Hematopoietic multipotent progenitor cell treated with erythropoietin and hydrocortisone succinate and interleukin-3 and kit ligand, for 8 days (in vitro differentiated cells): ENCODE measurements at regions not wholly inside any gene's neighbourhood (a gene's known extent, or its start where the extent isn't known, plus 50 kb on each side); places are given as distances from the start of the nearest gene placed in this dataset.

Experiments used
- DNase-seq: peaks from one replicate; pipeline ENCODE4 v3.0.0-alpha.2; 2015

- no peak for DNase-seq
These were observed 692.2 kb upstream of the KLHL29 start for GRCh38 chr2:22692746-22693145.

DNA sequence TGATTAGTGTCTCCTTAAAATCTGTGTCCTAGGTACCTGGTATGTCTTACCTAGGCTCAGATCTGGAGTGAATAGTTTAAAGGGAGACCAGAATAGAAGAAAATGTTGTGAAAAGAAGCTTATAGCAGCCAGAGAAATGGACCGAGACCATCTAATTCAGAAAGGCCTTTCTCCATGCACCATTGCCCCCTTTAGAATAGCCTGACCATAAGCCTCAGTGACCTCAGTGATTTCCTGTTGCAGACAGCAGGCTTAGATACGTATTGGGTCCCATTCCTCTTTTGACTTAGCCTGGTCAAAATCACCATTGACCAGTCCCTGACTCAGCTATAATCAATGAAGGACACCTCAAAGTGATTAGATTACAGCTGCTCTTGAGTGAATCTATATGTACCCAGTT is 690.7 kb upstream of the KLHL29 start:
- no peak for DNase-seq

- DNase-seq = no peak
These were observed 690.1 kb upstream of the KLHL29 start for GRCh38 chr2:22694856-22695255.

- DNase-seq = no peak
These were observed 687.8 kb upstream of the KLHL29 start for GRCh38 chr2:22697054-22697788.

DNA sequence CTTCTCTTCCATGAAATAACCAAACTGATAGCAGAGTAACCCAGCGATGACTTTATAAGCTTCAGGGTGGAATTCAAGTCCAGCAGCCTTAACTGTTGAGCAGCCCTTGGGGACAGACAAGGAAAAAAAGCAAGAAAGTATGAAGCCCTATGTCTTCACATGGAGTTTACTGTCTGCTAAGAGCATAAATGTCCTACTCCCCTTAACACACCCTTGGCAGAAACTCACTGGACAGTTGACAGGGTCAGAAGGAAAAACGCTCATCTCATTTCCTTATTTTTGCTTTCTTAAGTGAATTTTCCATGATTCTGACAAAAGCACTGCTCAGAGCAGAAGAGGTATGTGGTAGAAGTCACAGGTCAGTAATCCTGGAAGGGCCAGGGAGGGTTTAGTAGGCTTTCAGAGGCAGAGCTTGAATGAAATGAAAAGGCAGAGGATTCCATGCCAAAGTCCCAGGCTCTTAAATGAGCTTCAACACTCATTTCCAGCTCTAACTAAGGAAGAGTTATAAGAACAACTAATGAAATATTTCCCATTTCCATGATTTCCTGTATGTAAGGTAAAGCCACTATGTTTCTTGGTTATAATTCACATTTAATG is 683.3 kb upstream of the KLHL29 start:
- DNase-seq = no peak

DNA sequence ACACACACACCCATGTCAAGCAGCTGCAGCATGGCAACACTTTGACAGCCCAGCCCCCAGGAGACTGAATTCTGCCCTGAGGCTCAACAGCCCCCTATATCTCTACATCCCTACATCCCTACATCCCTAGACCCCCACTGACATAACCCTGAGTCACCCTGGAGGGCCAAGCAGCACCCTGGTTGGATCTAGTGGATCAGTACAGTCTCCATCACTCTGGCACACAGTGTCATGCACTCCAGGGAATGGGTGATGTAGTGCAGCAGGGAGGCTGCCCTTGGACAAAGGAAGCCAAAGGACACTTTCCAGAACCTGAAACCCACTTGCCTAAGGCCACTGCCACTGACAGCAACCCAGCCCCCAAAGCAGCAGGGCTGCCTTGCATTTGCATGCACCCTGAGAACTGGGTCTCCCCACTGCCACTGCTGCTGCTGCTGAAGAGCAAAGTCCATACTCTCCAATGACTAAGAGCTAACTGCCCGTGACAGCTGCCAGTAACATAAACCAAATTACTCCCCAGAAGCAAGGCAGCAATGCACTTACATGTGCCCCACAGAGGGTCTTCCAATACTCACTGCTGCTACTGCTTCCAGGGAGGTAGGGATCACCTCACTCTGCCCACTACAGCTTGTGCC is 681.6 kb upstream of the KLHL29 start:
- no peak for DNase-seq

DNA sequence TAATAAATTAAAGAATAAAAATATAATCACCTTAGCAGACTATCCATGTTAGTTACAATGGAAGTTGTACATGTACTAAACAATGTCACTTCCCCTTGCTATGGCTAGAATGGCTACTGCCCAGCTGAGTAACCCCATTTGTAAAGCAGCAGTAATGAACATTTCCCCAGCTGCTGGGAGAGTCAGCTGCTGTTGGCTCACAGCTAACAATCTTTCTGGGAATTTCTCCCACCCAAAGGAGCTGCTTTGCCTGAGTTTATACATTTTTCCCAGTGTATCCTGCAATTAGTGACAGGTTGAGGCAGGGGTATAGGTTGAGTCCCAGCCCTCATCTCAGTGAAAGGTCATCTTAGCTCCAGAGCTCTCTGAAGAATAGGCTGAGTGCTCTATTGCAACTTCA is 665.6 kb upstream of the KLHL29 start:
- no peak for DNase-seq

GRCh38 chr2:22729466-22729865 is 655.5 kb upstream of the KLHL29 start:
- no peak for DNase-seq

DNA sequence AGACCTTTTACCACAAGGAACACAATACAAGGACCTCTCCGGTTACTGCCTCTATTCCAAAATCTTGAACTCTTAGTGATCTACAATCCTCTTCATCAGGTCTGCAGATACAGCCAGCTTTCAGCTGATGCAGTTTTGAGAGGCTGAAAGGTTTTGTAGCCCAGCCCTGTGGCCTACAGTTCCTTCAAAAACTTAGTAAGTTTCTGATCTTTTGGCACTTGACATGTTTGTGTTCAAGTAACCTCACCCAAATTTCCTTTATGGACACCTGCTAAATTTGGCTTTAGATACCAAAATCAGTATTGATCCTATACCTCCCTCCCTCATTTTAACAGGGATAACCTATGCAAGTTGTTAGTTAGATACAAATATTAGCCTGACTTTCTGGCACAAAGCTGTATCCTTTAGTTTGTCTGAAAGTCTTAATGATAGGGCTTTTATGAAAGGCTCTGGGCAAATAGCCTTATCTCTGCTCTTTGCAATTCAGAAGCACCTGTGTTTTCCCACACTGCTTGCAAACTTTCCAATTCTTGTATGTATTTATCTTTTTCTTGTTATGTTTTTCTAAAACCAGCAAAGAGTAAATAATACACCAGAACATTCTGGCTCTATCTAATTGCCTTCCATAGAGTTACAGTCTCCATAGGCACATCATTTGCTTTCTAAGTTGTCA is 650.5 kb upstream of the KLHL29 start:
- no peak for DNase-seq

DNA sequence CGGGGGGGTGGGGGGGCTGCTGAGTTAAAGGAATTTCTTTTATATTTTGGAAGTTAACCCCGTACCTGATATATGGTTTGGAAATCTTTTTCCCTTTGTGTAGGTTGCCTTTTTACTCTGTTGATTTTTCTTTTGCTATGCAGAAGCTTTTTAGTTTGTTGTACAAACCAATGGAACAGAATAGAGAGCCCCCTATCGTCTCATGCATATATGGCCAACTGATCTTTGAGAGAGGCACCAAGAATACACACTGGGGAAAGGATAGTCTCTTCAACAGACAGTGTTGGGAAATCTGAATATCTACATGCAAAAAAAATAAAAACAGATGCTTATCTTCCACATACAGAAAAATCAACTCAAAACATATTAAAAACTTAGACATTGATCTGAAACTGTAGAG is 647.8 kb upstream of the KLHL29 start:
- no peak for DNase-seq

DNA sequence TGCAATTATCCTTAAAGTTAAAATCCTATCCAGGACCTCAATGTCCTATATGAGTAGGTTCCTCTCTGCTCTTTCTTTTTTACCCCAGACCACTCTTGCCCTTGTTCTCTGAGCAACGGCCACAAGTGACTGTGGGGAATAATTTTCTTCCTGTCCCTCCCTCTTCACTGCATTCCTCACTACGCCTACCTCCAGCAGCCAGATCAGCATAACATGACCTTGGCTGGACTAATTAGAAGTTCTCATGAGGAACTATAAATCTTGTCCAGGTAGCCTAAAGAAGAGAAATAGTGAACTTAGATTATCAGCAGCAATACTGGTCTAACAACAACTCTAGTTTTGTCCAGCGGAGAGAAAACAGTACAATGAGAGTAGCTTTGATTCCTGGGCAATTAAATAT is 643.8 kb upstream of the KLHL29 start:
- DNase-seq = no peak

DNA sequence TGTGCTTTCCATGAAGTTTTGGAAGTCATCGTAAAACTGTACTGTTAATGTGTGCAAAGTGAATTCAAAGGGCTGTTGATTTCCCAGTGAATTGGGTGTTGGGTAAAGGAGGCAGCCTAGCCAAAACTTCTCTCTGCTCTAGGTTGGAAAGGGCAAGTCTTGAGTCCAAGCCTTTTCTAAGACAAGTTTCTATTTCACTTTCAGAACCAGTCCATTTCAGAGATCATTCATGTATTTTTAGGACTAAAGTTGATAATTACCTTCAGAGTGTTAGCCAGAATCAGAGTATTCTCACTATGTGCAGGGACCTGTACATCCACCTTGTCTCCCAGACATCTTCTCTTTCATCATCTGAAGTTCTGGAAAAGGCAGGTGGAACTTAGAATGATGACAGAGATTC is 636.1 kb upstream of the KLHL29 start:
- no peak for DNase-seq

- DNase-seq = no peak
These were observed 631.5 kb upstream of the KLHL29 start for GRCh38 chr2:22753476-22753875.

- DNase-seq = no peak
These were observed 628.5 kb upstream of the KLHL29 start for GRCh38 chr2:22756276-22757043.

DNA sequence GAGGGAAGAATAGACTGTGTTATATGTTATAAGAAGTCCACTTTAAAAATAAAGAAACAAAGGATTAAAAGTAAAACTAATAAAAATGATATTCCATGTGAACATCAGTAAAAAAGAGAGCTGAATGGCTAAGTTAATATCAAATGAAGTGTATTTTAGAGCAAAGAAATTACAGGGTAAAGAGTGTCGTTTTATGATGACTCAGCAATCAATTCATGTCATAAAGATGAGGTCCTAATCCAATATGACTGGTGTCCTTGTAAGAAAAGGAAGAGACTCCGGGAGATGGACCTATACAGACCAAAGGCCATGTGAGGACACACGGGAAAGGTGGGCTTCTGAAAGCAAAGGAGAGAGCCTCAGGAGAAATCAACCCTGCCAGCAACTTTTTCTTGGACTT is 615.5 kb upstream of the KLHL29 start:
- DNase-seq = no peak

- no peak for DNase-seq
These were observed 600.4 kb upstream of the KLHL29 start for GRCh38 chr2:22784566-22784965.

- no peak for DNase-seq
These were observed 598.2 kb upstream of the KLHL29 start for GRCh38 chr2:22786817-22787216.

DNA sequence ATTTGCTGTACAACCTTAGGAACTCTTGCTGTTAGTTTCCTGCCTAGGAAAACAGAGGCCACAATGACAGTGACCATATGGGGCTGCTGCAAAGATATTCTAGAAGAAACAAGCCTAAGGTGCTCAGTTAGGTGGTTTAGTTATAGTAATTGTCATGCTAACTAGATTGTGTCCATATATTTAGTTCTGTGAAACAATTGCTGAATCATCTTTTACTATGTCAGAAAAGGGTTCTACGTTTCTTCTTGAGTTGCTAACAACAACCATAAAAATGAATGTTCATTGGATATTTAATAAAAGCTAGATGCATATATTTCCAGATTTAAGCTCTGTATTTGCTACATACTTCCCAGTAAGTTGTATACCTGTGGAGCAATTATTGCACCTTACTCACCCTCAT is 597.2 kb upstream of the KLHL29 start:
- no peak for DNase-seq

GRCh38 chr2:22788749-22789327 is 596.1 kb upstream of the KLHL29 start:
- DNase-seq = no peak

GRCh38 chr2:22795287-22795866 is 589.6 kb upstream of the KLHL29 start:
- no peak for DNase-seq

DNA sequence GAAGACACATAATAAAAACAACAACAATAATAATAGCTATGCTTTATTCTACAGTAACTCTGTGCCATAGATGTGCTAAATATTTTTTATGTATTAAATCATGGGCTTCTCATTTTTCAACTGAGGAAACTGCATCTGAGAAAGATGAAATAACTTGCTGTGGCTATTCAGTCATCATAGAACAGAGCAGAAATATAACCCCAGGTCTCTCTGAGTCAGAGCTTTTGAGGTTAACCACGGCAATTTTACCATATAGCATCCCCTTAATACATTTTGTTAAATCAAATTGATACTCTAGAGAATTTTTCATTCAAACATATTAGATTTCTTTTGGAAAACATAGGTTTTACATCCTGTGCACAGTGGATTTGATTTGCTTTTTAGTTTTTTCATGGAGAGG is 586.6 kb upstream of the KLHL29 start:
- DNase-seq = no peak

DNA sequence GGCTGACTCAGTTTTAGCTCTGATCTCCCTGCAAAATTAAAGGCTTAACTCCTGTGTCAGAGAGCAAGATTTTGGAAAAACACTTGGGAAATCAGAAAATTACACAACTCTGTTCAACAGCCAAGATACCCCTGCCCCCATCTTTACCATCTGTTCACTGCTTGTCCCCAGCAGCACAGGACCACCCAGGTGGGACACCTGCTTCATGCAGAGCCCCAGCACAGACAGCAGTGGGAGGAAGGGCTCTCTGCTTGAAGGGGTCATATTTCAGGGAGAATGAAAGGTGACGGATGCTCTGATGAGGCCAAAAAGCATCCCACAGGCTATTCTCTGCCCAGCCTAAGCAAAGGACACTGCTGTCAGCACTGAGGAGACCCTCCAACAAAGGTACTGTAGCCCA is 584.6 kb upstream of the KLHL29 start:
- no peak for DNase-seq
